IMR-90 (cell line): ENCODE measurements at regions not wholly inside any gene's neighbourhood (a gene's known extent, or its start where the extent isn't known, plus 50 kb on each side); places are given as distances from the start of the nearest gene placed in this dataset.
"Not testable (repeated sequence)": the region's sequence is repeated elsewhere in the genome, so short reads cannot be mapped to it uniquely, and the experiment has no call there.

Experiments used
- CEBPB ChIP-seq: IDR thresholded peaks from 2 replicates; pipeline ENCODE4 v1.6.1; 2012; ENCODE audit warnings: low read depth, low read length, improper control_type of control experiment
- CHD1 ChIP-seq: IDR thresholded peaks from 2 replicates; pipeline ENCODE4 v1.6.1; 2012; ENCODE audit warnings: low read depth, low read length, improper control_type of control experiment
- CTCF ChIP-seq: conservative IDR thresholded peaks from 2 replicates; pipeline ENCODE4 v1.5.1; 2012; ENCODE audit warnings: mild to moderate bottlenecking, low read depth, low read length, improper control_type of control experiment
- POLR2A ChIP-seq: IDR thresholded peaks from 2 replicates; pipeline ENCODE4 v1.6.1; 2012; ENCODE audit warnings: mild to moderate bottlenecking, low read depth, low read length
- RAD21 ChIP-seq: IDR thresholded peaks from 2 replicates; pipeline ENCODE4 v1.6.1; 2012; ENCODE audit warnings: low read length, improper control_type of control experiment
- RCOR1 ChIP-seq: IDR thresholded peaks from 2 replicates; pipeline ENCODE4 v1.6.1; 2012; ENCODE audit warnings: mild to moderate bottlenecking, low read length, improper control_type of control experiment; ENCODE audit not compliant: insufficient replicate concordance
- RFX5 ChIP-seq: IDR thresholded peaks from 2 replicates; pipeline ENCODE4 v1.8.0; 2012; ENCODE audit warnings: low read depth, mild to moderate bottlenecking, low read length, moderate library complexity
- SMC3 ChIP-seq: fragments of 150-350 bp; IDR thresholded peaks from 2 replicates; pipeline ENCODE4 v1.6.1; 2016; ENCODE audit warnings: low read depth, mild to moderate bottlenecking, antibody characterized with exemption, low read length, moderate library complexity

DNA sequence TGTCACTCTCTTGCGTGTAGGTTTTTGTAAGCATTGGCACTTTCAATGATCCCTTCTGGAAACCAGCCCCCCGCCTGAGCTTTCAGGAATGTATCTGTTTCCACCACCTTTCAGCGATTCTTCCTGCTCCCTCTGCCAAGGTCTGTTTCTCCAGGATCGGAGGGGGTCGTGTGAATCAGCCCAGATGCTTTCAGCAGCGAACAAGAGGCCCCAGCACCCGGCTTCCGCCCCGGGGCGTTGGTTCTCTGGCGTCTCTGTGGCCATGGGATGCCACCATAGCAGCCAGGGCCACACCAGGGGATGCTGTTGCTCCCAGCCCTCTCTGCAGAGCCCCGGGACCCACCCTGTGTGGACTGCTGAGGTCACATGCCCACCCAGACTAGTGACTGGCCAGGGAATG is 4088.2 kb upstream of the TPTE start:
- not testable (repeated sequence) for TF ChIP-seq CTCF, RAD21, RFX5, CHD1, SMC3, POLR2A, RCOR1, CEBPB
